SKM-1 (cell line): ENCODE measurements at regions not wholly inside any gene's neighbourhood (a gene's known extent, or its start where the extent isn't known, plus 50 kb on each side); places are given as distances from the start of the nearest gene placed in this dataset.

Experiments used
- DNase-seq: peaks from one replicate; lab custom pipeline; 2025; ENCODE audit not compliant: unreplicated experiment; lab: John Stamatoyannopoulos, UW

DNA sequence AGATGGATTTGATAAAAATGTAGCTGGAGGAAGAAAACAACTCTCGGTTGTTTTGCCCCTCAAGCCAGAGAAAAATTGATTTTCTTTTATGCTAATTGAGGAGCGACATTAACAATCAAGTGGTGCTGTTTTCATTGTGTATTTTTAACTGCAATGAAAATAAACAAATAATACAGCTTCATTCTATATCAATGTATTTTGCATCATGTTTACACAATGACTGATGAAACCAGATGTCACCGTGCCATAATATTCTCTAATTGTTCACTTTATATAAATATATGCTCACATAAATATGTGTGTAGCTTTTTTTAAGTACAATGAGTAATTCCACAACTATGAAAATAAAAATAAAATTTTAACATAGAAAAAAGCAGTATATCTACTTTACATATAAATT lies 139.0 kb upstream of the PRDM9 start:
- DNase-seq = no peak

DNA sequence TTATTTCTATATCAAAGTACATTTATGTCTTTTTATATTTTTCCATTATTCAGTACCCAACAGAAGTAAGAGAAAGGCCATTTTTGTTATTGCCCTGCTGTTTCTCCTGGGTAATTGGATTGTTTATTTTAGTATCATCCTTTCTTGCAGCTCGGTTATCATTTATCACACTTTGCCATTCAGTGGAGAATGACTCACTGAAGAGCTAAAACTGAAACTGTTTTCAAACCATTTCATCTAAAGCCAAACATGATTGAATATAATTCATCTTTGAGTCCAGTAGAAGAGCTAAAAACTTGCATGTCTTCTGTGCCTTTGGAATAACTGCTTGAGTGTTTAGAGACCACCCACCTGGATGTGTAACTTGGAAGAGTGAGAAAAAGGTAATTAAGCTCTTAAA lies 139.5 kb upstream of the PRDM9 start:
- no peak for DNase-seq

DNA sequence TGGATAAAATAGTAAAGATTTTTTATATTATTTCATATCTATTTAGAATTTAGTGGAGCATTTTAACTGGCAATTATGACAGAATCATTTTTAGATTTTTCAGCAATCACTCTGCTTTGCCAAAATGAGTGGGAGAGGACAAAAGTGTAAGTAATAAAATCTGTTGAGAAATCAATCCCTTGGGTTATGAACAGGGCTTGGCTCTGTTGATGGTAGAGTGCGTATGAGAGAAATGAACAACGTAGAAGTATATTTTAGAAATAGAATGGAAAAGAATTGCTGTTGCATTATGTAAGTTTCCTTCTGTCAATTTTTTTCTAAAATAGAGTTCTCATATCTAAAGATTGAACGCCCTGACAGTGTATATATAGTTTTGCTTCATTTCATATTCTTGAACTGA lies 154.1 kb upstream of the PRDM9 start:
- DNase-seq = no peak

DNA sequence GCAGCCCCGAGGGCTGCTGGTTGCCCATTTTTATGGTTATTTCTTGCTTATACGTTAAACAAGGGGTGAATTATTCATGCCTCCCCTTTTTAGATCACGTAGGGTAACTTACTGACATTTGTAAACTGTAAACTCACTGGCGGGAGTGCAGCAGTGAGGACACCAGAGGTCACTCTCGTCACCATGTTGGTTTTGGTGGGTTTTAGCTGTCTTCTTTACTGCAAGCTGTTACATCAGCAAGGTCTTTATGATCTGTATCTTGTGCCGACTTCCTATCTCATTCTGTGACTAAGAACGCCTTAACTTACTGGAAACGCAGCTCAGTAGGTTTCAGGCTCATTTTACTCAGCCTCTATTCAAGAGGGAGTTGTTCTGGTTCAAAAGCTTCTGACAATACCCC lies 155.0 kb upstream of the PRDM9 start:
- no peak for DNase-seq

DNA sequence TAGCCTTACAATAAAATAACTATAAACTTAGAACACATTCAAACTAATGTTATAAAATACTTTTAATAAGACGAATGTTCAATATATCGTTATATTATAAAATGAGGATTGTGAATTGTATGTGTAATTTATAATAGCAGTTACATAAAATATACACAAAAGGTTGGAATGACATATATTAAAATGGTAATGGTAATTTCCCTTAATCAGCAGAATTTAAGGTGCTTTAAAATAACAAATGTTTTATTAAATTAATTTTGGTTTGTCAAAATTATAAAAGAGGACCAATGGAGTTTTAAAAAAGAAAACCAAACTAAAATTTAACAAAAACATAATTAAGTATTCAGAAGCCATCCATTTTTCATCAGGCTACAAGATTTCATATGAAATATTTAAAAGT lies 164.3 kb upstream of the PRDM9 start:
- DNase-seq = no peak

DNA sequence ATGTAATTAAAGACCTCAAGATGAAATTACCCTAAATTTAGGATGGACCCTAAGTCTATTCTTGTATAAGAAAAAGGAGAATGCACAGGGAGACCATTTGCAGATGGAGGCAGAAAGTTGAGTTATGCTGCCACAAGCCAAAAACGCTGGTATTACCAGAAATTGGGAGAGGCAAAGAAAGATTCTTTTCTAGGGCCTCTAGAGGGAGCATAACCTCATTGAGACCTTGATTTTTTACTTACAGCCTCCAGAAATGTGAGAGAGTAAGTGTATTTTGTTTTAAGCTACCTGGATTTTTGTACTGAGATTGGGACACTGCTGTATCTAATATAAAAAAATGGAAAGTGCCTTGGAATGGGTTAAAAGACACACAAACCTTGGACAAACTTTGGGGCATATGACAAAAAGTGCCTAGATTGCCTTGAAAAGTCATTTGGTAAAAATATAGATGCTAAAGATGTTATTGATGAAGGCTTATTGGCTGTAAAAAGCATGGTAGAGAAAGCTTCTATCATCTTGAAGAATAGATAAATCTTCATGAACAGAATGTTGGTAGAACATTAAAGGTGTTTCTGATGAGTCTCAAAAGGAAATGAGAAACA lies 174.7 kb upstream of the PRDM9 start:
- DNase-seq = no peak

DNA sequence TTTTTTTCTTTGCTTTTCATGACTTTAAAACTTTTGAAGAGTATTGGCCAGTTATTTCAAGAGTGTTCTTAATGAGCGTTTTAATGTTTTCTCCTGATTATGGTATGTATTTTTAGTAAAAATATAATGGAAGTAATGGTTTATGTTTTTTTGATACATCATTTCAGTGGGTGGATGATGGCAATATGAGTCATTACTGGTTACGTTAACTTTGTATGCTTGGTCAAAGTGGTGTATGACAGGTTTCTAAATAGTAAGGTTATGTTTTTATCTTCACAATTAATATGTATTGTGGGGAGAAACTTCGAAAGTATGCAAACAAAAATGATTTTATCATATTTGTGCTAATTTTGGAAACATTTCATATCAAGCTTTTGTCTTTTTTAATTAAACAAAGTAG lies 176.7 kb upstream of the PRDM9 start:
- DNase-seq = no peak

DNA sequence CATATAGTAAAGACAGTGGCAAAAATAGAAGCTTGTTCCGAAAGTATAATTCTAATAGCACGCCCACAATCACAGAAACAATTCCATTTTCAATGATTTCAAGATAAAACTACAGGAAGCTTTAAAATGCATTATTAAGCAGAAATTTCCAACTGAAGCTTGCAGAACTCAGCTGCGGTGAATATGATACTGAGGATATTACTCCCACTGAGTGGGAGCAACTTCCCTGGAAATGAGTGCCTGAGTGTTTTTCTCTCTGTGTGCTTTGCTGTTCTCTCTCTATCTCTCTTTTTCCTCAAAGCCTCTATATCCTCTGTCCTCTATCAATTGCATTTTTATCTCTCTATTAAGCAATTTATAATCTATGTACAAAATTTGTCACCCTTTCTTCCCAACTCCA lies 187.5 kb upstream of the PRDM9 start:
- no peak for DNase-seq

DNA sequence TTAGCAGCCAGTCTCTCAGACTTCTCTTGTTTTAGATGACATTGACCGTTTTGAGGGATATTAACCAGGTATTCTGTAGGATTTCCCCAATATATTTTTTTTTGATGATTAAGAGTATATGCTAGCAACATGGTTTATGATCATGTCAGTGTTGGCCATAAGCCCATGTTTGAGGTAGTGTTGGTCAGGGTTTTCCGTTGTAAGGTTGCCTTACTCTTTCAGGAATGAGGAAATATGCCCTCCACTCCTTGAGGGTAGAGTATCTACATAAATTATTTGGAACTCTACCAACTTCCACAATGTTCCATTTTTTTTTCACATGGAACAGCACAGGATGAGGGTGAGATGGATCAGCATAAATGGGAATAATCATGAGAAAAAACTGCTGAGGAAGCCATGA lies 188.4 kb upstream of the PRDM9 start:
- no peak for DNase-seq

DNA sequence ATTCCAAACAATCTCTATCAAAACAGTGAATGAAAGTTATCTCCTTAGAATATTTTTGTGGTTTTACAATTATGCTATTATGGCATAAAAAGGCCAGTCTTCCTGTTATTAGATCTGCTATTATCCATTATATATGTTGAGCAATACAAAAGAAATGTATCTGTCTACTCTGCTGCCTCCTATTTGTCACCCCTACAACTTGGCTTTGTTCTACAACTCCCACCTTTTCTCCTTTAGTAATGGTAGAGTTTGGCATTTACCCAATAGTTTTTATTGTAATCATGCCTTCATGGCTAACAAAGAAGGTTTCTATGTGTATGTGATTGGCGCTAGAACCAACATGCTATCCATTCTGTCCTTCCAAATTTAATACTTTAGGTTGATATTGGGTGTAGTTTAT lies 189.2 kb upstream of the PRDM9 start:
- no peak for DNase-seq

DNA sequence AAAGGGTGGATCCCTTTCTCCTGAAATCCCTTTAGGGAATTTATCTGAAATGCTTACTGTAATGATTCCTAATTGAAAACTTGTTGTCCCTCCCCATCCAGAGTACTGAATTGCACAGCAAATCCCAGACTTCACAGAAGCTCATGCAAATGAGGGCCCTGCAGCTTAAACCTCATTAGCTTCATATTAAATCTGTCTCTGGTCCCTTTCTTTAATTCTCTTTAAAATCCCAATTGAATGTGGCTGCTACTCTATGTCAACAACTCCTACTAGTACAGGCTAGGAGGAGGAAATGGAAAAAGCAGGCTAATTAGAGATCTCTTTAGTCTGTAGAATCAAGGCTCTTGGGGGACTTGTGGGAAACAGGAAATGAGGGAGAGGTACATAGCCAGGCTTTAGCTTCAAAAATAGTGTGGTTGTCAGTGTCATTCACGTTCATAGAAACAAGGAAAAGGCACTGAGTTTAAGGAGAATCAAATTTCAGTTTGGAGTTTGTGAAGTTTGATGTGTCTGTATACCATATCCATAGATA lies 191.3 kb upstream of the PRDM9 start:
- no peak for DNase-seq

DNA sequence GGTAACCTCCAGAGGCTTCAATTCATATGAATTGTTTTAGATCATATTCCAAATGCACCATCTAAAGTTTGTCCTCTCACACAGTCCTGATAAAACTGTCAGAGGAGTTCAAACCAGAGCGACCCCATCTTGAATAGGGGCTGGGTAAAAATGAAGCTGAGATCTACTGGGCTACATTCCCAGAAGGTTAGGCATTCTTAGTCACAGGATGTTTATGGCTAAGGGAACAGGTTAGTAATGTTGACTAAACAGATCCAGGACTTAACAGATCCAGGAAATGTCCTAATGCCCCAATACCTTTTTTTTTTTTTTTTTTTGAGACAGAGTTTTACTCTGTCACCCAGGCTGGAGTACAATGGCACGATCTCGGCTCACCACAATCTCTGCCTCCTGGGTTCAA lies 192.6 kb upstream of the PRDM9 start:
- no peak for DNase-seq

DNA sequence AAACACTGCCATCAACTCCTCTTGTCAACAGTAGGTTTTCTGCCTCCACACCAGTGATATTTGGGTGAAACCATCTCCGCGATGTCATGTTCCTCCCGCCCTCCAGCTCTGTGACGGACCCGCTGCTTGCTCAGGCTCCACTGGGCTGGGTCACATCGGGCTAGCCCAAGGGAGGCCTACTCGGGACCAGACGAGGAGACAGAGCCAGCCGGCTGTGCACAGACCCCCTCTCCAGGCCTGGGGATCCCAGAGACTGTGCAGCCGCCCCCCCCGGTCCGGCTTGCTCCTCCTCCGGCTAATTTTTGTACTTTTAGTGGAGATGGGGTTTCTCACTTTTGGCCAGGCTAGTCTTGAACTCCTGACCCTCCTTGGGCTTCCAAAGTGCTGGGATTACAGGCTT lies 202.4 kb upstream of the PRDM9 start:
- no peak for DNase-seq

DNA sequence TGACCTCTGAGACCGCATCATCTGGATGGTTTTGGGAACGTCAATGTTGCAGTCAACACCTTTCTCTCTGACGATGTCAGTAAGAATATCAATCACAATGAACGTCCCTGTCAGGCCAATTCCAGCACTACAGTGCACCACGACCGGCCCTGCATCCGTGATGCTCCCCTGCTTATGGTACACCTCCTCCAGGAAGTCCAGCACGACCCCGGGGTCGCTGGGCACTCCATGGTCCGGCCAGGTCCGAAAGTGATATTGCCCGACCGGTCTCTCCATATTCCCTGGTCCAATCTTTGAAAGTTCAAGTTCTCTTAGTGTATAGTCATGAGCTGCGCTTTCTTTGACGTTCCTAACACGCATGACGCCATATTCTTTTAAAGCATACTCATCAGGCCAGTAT lies 203.6 kb upstream of the PRDM9 start:
- no peak for DNase-seq

DNA sequence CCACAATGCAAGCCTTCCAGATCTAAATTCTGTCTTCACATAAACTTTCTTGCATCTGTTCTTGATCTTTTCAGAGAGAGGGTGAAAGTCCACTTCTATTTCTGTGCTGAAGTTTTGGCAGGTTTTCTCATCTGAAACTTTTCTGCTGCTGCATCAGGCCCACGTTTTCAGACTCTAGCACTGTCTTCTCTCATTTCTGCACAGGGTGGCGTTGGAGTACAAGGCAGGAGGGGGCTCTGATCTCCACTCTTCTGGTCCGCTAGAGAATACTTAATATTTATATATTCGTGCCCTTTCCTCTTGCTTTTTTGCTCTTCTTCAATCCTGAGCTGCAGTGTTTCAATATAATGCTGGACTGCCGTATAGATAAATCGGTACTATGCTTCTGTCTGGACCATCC lies 204.0 kb upstream of the PRDM9 start:
- no peak for DNase-seq

DNA sequence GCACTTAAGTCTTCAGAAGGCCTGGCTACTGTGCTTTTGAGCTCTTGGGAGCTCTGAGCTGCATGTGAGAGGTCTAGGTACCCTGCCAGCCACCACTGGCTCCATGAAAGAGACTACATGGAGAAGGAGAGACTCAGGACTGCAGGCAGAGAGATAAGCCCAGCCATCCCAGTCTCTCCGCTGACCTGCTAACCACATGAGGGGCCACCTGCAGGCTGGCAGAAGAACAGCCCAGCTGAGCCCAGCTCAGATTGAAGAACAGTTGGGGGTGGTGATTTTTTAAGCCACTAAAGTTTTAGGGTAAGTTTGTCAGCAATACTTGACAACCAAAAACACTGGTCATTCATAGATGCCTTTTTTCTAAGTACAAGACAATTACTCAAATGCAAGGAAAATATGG lies 205.0 kb upstream of the PRDM9 start:
- no peak for DNase-seq

DNA sequence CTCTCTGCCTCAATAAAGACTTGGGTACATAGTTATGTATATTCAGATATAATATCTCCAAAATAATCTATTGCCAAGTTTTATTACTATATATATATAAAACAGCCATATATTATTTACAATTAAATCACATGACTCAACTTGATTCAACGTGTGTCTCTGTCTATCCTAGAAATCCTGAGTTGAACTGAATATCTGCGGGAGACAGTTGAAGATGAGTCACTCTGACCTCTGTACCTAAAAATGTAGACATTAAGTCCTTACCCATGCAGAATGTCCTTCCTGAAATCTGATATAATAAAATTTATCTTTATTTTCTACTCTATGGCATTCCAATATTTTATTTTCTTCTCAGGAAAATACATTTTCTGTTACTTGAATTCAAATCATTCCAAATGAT lies 218.2 kb upstream of the PRDM9 start:
- DNase-seq = no peak

DNA sequence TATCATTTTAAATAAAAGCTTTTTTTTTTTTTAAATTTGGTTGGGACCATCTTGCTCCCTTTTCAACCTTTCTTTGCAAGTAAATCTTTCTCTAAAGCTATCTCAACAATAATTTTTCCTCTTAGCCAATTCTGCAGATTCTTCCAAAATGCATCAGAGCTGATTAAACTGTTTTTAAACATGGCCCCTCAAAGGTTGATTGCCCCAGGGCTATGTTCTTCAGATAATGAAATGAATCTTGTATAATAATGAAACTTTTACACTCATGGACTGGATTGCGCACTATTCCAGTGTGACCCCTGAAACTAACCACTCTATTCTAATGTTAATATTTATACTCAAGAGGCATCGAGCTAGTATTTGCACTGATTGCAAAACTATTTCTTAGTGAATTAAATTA lies 222.8 kb upstream of the PRDM9 start:
- DNase-seq = no peak

DNA sequence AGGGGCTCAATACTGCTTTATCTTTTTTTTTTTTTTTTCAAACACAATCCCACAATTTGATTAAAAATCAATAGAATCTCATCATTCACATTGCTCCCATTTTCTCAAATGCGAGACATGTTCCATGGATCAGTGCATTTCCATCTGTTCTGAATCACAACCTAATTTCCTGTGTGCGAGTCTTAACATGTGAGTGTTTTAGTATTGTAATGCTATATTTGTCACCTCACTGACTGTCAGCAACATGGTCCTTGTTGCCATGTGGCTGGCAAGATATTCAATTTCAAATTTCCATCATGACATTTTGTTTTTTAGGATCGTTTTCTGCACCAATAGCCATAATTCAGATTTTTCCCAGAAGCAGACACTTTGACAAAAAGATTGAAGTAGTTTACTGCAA lies 233.2 kb upstream of the PRDM9 start:
- no peak for DNase-seq

DNA sequence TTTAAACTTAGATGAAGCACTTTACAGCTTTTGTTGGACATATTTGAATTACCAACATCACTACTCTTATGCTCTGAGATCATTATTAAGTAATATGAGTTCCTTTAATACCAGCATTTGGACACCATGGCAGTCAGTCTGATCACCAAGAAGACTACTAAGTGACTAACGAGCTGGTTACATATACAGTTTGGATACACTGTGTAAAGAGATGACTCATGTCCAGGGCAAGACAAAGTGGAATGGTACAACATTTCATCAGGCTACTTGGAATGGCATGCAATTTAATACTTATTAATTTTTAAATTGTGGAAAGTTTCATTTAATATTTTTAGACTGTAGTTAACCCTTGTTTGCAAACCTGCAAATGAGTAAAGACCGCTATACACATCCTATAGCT lies 237.4 kb upstream of the PRDM9 start:
- DNase-seq = no peak

DNA sequence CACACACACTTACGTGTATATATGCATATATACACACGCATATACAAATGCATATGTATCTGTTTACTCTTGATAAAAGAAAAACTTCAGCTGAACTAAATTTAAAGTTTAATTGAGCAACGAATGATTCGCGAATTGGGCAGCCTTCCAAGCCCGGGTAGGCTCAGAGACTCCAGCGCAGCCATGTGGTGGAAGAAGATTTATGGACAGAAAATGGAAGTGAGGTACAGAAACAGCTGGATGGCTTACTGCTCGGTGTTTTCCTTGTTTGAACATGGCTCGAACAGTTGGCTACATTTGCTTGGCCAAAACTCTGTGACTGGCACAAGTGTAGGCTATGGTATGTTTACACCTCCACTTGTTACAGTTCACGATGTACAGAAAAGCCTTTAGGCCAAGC lies 239.3 kb upstream of the PRDM9 start:
- no peak for DNase-seq

DNA sequence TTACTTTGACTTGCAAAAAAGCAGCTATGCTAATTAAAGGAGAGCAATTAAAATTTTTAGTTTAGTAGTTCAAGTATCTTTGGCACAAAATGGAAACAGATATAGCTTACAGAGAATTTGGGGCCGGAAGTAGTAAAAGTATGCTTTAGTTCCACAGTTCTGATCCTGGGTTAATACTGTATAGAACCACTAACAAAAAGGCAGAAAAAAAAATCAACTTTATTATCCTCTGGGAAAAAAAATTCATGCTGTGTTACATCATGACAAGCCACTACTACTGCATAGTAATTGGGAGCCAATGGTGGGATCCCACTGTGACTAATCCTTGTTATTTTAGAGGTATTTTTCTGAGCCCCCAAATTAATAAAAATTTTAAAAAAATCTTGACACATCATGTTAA lies 246.8 kb upstream of the PRDM9 start:
- DNase-seq = no peak

DNA sequence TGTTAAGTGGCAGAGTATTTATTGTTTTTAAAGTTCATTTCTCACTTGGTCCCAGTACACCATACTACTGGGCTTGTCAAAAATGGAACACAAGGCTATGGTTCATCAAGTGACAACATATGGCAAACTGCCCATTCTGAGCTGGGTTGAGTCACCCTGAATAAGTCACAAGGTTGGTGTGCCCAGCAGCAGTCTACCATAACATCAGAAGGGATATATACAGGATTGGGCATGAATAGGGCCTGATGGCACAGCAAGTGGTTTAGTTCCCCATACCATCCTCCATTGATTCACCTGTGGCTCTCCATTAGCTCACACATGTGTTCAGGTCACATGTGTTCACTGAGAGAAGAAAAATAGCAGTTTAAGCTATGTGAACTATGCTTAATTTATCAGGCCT lies 249.8 kb upstream of the PRDM9 start:
- DNase-seq = no peak
